Sigmoid colon (tissue), 4 donors: ENCODE measurements at regions not wholly inside any gene's neighbourhood (a gene's known extent, or its start where the extent isn't known, plus 50 kb on each side); places are given as distances from the start of the nearest gene placed in this dataset.

Source experiments
- CTCF ChIP-seq, 4 experiments: fragments of 450-650 bp in 3 of 4; fragments of 200-600 bp in 1 of 4; IDR thresholded peaks; one replicate each; pipeline ENCODE4 v1.5.1; 2016 to 2019; ENCODE audit warnings: antibody characterized with exemption in 4 of 4, mild to moderate bottlenecking in 3 of 4, moderate library complexity in 2 of 4
- EP300 ChIP-seq, 4 donors: sonication (generic); formaldehyde crosslinking; IDR thresholded peaks; one replicate each; pipeline ENCODE4 v1.6.1; 2017; ENCODE audit warnings: antibody characterized with exemption in 4 of 4
- POLR2A ChIP-seq, 2 donors: fragments of 450-650 bp; IDR thresholded peaks; one replicate each; pipeline ENCODE4 v1.6.1; 2016; ENCODE audit warnings: antibody characterized with exemption in 2 of 2, mild to moderate bottlenecking in 2 of 2, moderate library complexity in 2 of 2
- POLR2AphosphoS5 ChIP-seq, 4 donors: sonication (generic); formaldehyde crosslinking; IDR thresholded peaks; one replicate each; pipeline ENCODE4 v1.6.1; 2017; ENCODE audit warnings: antibody characterized with exemption in 4 of 4

GRCh38 chr2:94966689-94967088, 58.8 kb upstream of the MAL start:
- TF ChIP-seq CTCF (IDR thresholded peaks at IDR 0.05) = no peak
- no peak for TF ChIP-seq POLR2A (IDR thresholded peaks at IDR 0.05)
- TF ChIP-seq POLR2AphosphoS5 (IDR thresholded peaks at IDR 0.05) = no peak
- no peak for TF ChIP-seq EP300 (IDR thresholded peaks at IDR 0.05)
